OCI-LY3 (cell line): ENCODE measurements at regions not wholly inside any gene's neighbourhood (a gene's known extent, or its start where the extent isn't known, plus 50 kb on each side); places are given as distances from the start of the nearest gene placed in this dataset.

Source experiments
- H2AFZ ChIP-seq: fragments of 200-600, 300-600 bp; shearing (Covaris generic); 2 replicates; pipeline ENCODE4 v1.6.0; 2014; ENCODE audit warnings: antibody characterized with exemption, low read depth, low read length
- H3K27ac ChIP-seq: fragments of 200-600, 300-600 bp; sonication (generic); 2 replicates; pipeline ENCODE4 v1.5.1; 2014; ENCODE audit warnings: mild to moderate bottlenecking, low read length, moderate library complexity, mixed read lengths
- H3K27me3 ChIP-seq: fragments of 200-600, 300-600 bp; sonication (generic); 2 replicates; pipeline ENCODE4 v1.6.1; 2014; ENCODE audit warnings: low read depth, low read length, mixed read lengths
- H3K36me3 ChIP-seq: fragments of 200-600, 300-600 bp; sonication (generic); replicated peaks from 2 replicates; pipeline ENCODE3; 2014; ENCODE audit warnings: low read depth, low read length, mixed read lengths
- H3K4me1 ChIP-seq: fragments of 300-600, 200-600 bp; sonication (generic); 2 replicates; pipeline ENCODE4 v1.6.1; 2014; ENCODE audit warnings: low read length, mixed read lengths
- H3K4me2 ChIP-seq: fragments of 200-600, 300-600 bp; sonication (generic); 2 replicates; pipeline ENCODE4 v1.6.1; 2014; ENCODE audit warnings: low read length, mixed read lengths
- H3K4me3 ChIP-seq: fragments of 300-600, 200-600 bp; sonication (generic); 2 replicates; pipeline ENCODE4 v1.5.1; 2014; ENCODE audit warnings: antibody characterized with exemption, mild to moderate bottlenecking, low read length, moderate library complexity
- H3K79me2 ChIP-seq: fragments of 300-600, 200-600 bp; shearing (Covaris generic); 2 replicates; pipeline ENCODE4 v1.6.1; 2014; ENCODE audit warnings: mild to moderate bottlenecking, low read length, mixed read lengths
- H3K9ac ChIP-seq: fragments of 300-600, 200-600 bp; shearing (Covaris generic); 2 replicates; pipeline ENCODE4 v1.6.0; 2014; ENCODE audit warnings: mild to moderate bottlenecking, low read length, moderate library complexity
- H3K9me3 ChIP-seq: fragments of 200-600, 300-600 bp; shearing (Covaris generic); 2 replicates; pipeline ENCODE4 v1.6.1; 2014; ENCODE audit warnings: low read length, mixed read lengths; ENCODE audit not compliant: insufficient read depth
- H4K20me1 ChIP-seq: fragments of 200-600, 300-600 bp; sonication (generic); 2 replicates; pipeline ENCODE4 v1.6.1; 2016; ENCODE audit warnings: low read length, mixed read lengths; ENCODE audit not compliant: insufficient read depth
- EZH2phosphoT487 ChIP-seq: fragments of 200-600 bp; shearing (Covaris generic); IDR thresholded peaks from 2 replicates; pipeline ENCODE4 v1.6.1; 2018; ENCODE audit warnings: antibody characterized with exemption, mixed run types, low read depth
- TF ChIP-seq, protein P1 (sequence below): fragments of 200-600, 300-600 bp; sonication (generic); IDR thresholded peaks from 2 replicates; pipeline ENCODE4 v1.5.1; 2014; ENCODE audit warnings: antibody characterized with exemption, low read length, low read depth

DNA sequence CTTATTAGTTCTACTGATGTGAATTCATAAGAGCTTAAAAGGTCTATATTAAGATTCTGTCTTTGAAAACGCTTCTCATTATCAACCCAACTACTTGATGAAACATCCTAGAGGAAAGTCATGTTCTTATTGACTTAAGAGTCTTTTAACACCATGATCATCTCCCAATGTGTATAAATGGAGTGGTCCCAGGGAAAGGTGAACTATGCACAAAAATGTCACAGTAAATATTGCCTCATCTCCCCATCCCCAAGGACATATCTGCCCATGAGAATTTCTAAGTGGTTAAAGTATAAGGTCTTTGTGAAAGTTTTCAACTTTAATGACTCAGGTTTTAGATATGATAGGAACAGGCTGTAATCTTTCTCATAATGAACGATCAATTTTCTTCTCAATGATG lies 240.1 kb downstream of the IRS1 start:
- H3K79me2 ChIP-seq = no peaks in the 10 kb centered on the region
- no peaks in the 10 kb centered on the region for H4K20me1 ChIP-seq
- no peak for TF ChIP-seq EZH2phosphoT487
- TF ChIP-seq, protein P1, sequence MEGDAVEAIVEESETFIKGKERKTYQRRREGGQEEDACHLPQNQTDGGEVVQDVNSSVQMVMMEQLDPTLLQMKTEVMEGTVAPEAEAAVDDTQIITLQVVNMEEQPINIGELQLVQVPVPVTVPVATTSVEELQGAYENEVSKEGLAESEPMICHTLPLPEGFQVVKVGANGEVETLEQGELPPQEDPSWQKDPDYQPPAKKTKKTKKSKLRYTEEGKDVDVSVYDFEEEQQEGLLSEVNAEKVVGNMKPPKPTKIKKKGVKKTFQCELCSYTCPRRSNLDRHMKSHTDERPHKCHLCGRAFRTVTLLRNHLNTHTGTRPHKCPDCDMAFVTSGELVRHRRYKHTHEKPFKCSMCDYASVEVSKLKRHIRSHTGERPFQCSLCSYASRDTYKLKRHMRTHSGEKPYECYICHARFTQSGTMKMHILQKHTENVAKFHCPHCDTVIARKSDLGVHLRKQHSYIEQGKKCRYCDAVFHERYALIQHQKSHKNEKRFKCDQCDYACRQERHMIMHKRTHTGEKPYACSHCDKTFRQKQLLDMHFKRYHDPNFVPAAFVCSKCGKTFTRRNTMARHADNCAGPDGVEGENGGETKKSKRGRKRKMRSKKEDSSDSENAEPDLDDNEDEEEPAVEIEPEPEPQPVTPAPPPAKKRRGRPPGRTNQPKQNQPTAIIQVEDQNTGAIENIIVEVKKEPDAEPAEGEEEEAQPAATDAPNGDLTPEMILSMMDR = no peak
- no peaks in the 10 kb centered on the region for H3K4me1 ChIP-seq
- H3K4me3 ChIP-seq = no peak overlapping the region
- H3K36me3 ChIP-seq = no peaks in the 10 kb centered on the region
- no peak overlapping the region for H2AFZ ChIP-seq
- H3K27me3 ChIP-seq = no peaks in the 10 kb centered on the region
- H3K9me3 ChIP-seq = no peaks in the 10 kb centered on the region
- H3K27ac ChIP-seq = no peak overlapping the region
- H3K9ac ChIP-seq = no peak overlapping the region
- H3K4me2 ChIP-seq = no peak overlapping the region

DNA sequence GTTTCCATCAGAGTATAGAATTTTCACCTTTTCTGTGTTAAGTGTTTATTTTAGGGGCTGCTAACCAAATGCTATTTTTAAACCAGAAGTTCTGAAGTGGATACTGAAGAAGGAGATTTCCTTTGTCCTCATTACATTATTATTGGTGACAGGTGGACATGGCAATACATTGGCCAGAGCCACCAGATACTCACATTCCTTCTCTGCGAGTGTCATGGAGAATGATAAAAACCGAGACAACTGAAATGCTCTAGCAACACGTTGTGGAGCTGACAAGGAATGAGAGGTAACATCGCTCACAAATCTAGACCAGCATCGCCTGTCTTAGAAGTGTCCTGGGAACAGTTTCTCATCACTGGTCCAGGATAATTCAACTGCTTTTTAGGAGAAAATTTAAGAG lies 241.2 kb downstream of the IRS1 start:
- Histone ChIP-seq H3K4me1 (no peaks in the 10 kb centered on the region), H3K79me2 (no peaks in the 10 kb centered on the region), H3K9me3 (no peaks in the 10 kb centered on the region), H3K4me2 (no peak overlapping the region), H3K27ac (no peak overlapping the region), H3K27me3 (no peaks in the 10 kb centered on the region), H2AFZ (no peak overlapping the region), H3K9ac (no peak overlapping the region), H4K20me1 (no peaks in the 10 kb centered on the region), H3K4me3 (no peak overlapping the region), H3K36me3 (no peaks in the 10 kb centered on the region)
- TF ChIP-seq, protein P1 = no peak
- no peak for TF ChIP-seq EZH2phosphoT487

DNA sequence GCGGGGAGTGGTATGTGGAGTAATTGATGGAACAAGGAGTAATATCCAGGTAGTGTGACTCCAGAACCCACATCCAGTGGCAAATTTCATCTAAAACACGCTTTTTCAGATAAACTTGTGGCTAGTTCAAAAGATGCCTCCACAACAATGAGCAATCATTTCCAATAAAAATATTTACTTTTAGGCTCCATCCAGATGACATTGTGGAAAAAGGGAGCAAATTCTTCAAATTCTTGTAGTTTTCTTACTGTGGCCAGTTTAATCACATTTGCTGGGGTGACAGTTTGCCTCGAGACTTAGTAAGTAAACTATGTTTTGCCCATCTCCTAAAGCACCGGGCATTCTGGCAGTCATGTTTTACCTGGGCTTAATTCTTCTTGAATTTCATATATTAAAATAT lies 243.6 kb downstream of the IRS1 start:
- H3K27ac ChIP-seq = no peak overlapping the region

DNA sequence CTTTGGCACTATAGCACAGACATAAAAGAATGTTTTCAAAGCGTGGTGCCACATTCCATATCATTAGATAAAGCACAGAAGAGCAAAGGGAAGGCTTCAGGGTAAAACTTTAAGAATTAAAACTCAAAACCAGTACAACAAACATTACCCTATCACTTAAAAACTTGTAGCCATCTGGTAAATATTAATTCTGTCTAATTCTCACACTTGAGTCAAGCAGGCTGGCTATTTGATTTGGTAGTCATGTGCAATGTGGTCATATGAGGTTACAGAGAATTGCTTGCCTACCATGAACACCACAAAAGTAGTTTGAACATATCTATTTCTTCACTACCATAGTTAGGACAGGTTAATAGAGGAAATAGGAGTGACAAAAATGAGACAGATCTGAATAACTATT lies 244.9 kb downstream of the IRS1 start:
- H3K4me1 ChIP-seq = no peaks in the 10 kb centered on the region
- no peak overlapping the region for H3K9ac ChIP-seq
- no peak overlapping the region for H3K4me2 ChIP-seq
- no peaks in the 10 kb centered on the region for H3K9me3 ChIP-seq
- H3K27ac ChIP-seq = no peak overlapping the region
- H2AFZ ChIP-seq = no peak overlapping the region
- H3K27me3 ChIP-seq = no peaks in the 10 kb centered on the region
- H4K20me1 ChIP-seq = no peaks in the 10 kb centered on the region
- no peaks in the 10 kb centered on the region for H3K79me2 ChIP-seq
- no peaks in the 10 kb centered on the region for H3K36me3 ChIP-seq
- no peak for TF ChIP-seq EZH2phosphoT487
- TF ChIP-seq, protein P1 = no peak
- no peak overlapping the region for H3K4me3 ChIP-seq

More for the DNA sequence above, 243.6 kb downstream of the IRS1 start:
- H3K36me3 ChIP-seq = no peaks in the 10 kb centered on the region
- H3K9me3 ChIP-seq = no peaks in the 10 kb centered on the region
- H3K4me3 ChIP-seq = no peak overlapping the region
- no peak overlapping the region for H2AFZ ChIP-seq
- no peaks in the 10 kb centered on the region for H3K4me1 ChIP-seq
- no peaks in the 10 kb centered on the region for H4K20me1 ChIP-seq
- H3K9ac ChIP-seq = no peak overlapping the region
- H3K27me3 ChIP-seq = no peaks in the 10 kb centered on the region
- TF ChIP-seq, protein P1 = no peak
- no peak for TF ChIP-seq EZH2phosphoT487
- H3K4me2 ChIP-seq = no peak overlapping the region
- no peaks in the 10 kb centered on the region for H3K79me2 ChIP-seq
